GM06990 (cell line): ENCODE measurements at regions not wholly inside any gene's neighbourhood (a gene's known extent, or its start where the extent isn't known, plus 50 kb on each side); places are given as distances from the start of the nearest gene placed in this dataset.

ENCODE experiments used
- DNase-seq: peaks from one replicate; pipeline ENCODE4 v3.0.0-alpha.2; 2011; ENCODE audit not compliant: insufficient read length; ENCODE audit errors: extremely low read depth
- H3K27me3 ChIP-seq: replicated peaks from 2 replicates; pipeline ENCODE4 v1.6.0; 2011; ENCODE audit warnings: low read length; ENCODE audit not compliant: control insufficient read depth, insufficient read depth
- H3K36me3 ChIP-seq: 2 replicates; pipeline ENCODE4 v1.5.1; 2011; ENCODE audit warnings: low read length; ENCODE audit not compliant: control insufficient read depth, insufficient read depth
- H3K4me3 ChIP-seq: replicated peaks from 2 replicates; pipeline ENCODE4 v1.5.1; 2011; ENCODE audit warnings: low read depth, mild to moderate bottlenecking, control low read depth, low read length
- TF ChIP-seq, protein P1 (sequence below): IDR thresholded peaks from 2 replicates; pipeline ENCODE4 v1.5.1; 2011; ENCODE audit warnings: low read length, control low read depth, mild to moderate bottlenecking, inconsistent platforms; ENCODE audit not compliant: insufficient read depth, poor library complexity, severe bottlenecking

DNA sequence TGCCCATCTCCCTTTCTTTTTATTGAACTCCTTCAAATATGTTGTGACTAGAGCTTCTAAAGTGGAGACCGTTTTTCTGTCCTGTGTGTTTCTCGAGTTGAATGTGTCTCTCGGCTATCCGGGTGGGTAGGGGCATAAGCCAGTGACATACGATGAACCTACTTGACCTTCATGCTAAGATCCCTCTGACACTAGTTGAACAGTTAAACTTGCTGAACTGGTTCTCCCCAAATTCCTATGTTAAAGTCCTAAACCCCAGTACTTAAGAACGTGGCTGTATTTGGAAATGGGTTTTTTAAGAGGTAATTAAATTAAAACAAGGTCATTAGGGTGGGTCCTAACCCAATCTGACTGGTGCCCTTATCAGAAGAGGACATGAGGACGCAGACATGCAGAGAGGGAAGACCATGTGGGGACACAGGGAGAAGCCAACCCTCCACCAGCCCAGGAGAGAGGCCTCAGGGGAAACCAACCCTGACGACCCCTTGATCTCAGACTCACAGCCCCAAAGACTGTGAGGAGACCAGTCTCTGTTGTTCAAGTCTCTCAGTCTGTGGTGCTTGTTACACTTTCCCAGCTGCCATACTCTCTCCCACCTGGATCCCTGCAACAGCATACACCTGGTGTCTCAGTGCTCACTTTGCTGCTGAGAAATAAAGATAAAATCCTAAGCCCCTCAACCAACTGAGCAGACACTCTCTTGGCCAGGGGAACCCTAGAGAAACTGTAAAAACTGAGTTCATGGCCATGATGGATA, 208.4 kb downstream of the MYLK4 start:
- Histone ChIP-seq H3K36me3 (no peaks in the 10 kb centered on the region), H3K4me3 (no peak overlapping the region), H3K27me3 (peaks cover 2% of the 10 kb centered on the region)
- TF ChIP-seq, protein P1, sequence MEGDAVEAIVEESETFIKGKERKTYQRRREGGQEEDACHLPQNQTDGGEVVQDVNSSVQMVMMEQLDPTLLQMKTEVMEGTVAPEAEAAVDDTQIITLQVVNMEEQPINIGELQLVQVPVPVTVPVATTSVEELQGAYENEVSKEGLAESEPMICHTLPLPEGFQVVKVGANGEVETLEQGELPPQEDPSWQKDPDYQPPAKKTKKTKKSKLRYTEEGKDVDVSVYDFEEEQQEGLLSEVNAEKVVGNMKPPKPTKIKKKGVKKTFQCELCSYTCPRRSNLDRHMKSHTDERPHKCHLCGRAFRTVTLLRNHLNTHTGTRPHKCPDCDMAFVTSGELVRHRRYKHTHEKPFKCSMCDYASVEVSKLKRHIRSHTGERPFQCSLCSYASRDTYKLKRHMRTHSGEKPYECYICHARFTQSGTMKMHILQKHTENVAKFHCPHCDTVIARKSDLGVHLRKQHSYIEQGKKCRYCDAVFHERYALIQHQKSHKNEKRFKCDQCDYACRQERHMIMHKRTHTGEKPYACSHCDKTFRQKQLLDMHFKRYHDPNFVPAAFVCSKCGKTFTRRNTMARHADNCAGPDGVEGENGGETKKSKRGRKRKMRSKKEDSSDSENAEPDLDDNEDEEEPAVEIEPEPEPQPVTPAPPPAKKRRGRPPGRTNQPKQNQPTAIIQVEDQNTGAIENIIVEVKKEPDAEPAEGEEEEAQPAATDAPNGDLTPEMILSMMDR, result no peak
- peak; percentile 3 for DNase-seq

DNA sequence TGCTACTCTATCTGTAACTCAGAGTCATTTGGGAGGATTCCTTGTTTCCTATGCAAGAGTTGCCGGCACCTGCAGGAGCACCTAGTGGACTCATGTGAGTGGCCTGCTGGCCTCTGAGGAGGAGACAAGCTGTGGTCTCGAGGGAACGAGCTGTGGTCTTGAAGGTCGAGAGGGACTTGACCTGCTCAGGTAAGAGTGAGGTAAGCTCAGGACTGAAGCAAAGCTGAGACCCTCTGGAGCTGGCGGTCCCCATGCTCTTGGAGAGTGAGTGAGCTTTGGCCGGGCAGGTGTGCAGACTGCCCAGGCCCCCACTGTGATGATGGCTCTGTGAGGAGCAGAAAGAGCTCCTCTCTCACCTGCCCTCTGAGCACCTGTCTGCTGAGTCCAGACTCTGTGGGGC, 214.3 kb downstream of the MYLK4 start:
- DNase-seq, result no peak
- TF ChIP-seq, protein P1, result no peak
- no peaks in the 10 kb centered on the region for H3K36me3 ChIP-seq
- H3K27me3 ChIP-seq, result peaks cover 2% of the 10 kb centered on the region; the same call in 1 of the 2 replicates
- H3K4me3 ChIP-seq, result no peak overlapping the region

DNA sequence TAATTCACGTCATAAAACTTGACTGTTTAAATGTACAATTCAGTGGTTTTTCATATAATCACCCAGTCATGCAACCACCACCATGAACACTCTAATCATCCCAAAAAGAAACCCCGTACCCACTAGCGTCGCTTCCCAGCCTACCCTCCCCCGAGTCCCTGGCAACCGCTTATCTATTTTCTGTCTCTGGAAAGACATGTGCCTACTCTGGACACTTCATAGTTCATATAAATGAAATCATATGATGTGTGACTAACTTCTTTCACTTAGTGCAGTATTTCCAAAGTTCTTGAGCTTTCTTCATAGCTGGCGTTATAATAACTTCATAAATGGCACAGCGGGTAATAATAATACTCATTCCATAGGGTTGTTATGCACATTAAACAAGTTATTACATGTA, 215.2 kb downstream of the MYLK4 start:
- peaks cover 2% of the 10 kb centered on the region; the same call in 1 of the 2 replicates for H3K27me3 ChIP-seq
- DNase-seq, result no peak
- no peaks in the 10 kb centered on the region for H3K36me3 ChIP-seq
- no peak overlapping the region for H3K4me3 ChIP-seq
- TF ChIP-seq, protein P1, result no peak

DNA sequence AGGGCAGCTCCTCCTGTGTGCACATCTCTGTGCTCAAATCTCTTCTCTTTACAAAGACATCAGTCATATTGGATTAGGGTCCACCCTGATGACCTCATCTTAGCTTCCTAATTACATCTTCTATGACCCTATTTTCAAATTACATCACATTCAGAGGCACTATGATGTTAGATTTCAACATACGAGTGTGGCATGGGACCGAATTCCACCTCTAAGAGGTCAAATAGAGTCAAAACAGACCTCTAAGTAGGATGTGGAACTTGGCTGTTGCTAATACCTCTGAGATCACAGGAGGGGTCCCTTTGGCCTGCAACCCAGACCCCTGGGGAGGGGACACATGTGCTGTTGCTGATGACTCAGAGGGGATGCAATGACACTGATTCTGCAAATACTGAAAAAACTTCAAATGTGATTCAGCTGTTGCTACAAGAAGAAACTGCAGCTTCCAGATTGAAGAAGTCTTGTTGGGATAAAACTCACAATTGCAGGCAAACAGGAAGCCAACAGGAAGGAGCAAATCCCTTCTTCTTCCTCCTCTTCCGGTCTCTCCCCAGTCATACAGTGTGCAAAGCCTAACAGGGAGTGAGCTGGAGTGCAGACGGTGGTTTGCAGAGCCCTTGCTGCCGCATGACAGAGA, 216.2 kb downstream of the MYLK4 start:
- DNase-seq, result no peak
- TF ChIP-seq, protein P1, result no peak
- Histone ChIP-seq H3K4me3 (no peak overlapping the region), H3K36me3 (no peaks in the 10 kb centered on the region), H3K27me3 (peaks cover 2% of the 10 kb centered on the region; the same call in 1 of the 2 replicates)

DNA sequence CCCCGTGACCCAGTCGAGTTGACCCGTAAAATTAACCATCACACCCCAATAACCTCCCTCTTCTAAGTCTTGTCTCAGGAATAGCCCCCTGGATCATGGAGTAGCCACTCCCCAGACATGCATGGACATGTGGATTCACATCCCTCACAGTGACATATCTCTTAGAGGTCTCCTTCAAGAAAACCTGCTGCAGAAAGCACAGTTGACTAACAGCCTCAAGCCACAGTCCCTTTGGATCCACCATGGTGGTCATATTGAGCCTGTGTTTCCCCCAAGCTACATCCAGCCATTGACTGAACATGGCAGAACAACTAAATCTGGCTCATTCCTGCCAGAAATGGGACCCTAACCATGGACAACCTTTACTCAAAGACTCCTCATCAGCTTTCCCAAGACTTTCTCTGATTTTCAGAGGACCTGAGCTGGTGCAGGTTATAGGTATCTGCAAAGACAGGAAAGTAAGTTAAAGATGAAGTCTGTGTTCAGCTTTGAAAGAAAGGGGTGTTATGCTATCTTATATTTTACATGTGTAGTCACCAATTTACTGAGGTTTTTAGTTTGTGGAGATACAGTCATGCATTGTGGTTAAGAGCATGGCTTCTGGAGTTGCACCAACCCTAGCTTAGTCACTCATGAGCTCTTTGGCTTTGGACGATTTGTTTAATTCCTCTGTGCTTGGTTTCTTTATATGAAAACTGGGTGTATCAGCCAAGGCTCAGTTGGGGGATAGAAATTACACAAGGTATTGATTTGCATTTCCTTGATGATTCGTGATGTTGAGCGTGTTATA, 219.1 kb downstream of the MYLK4 start:
- no peak for DNase-seq
- peaks cover 2% of the 10 kb centered on the region; the same call in 1 of the 2 replicates for H3K27me3 ChIP-seq

More for the DNA sequence above, 219.1 kb downstream of the MYLK4 start:
- TF ChIP-seq, protein P1, result no peak
- Histone ChIP-seq H3K4me3 (no peak overlapping the region), H3K36me3 (no peaks in the 10 kb centered on the region)
